Skeletal muscle tissue (tissue), 3 donors: ENCODE measurements at regions not wholly inside any gene's neighbourhood (a gene's known extent, or its start where the extent isn't known, plus 50 kb on each side); places are given as distances from the start of the nearest gene placed in this dataset.

Experiments used
- H3K27ac ChIP-seq: one replicate; pipeline ENCODE4 v1.7.0; 2013; ENCODE audit warnings: mild to moderate bottlenecking, low read depth, low read length, inconsistent platforms
- H3K27me3 ChIP-seq, 3 donors: one replicate each; pipeline ENCODE4 v1.7.0; 2013; ENCODE audit warnings: low read length in 3 of 3; ENCODE audit not compliant: control insufficient read depth in 3 of 3, insufficient read depth in 3 of 3
- H3K36me3 ChIP-seq, 3 donors: one replicate each; pipeline ENCODE4 v1.7.0; 2013; ENCODE audit warnings: low read length in 3 of 3; ENCODE audit not compliant: control insufficient read depth in 3 of 3, insufficient read depth in 3 of 3
- H3K4me1 ChIP-seq, 3 donors: one replicate each; pipeline ENCODE4 v1.7.0; 2013; ENCODE audit warnings: low read length in 3 of 3, mild to moderate bottlenecking in 3 of 3; ENCODE audit not compliant: control insufficient read depth in 3 of 3, insufficient read depth in 3 of 3
- H3K4me3 ChIP-seq, 3 donors: one replicate each; pipeline ENCODE4 v1.7.0; 2013; ENCODE audit warnings: low read length in 3 of 3
- H3K9ac ChIP-seq, 3 donors: one replicate each; pipeline ENCODE4 v1.7.0; 2013; ENCODE audit warnings: low read length in 3 of 3, mild to moderate bottlenecking in 3 of 3, moderate library complexity in 2 of 3, low read depth in 1 of 3
- H3K9me3 ChIP-seq, 3 donors: one replicate each; pipeline ENCODE4 v1.7.0; 2013; ENCODE audit warnings: low read length in 3 of 3; ENCODE audit not compliant: control insufficient read depth in 3 of 3
- donor health status: Osteomylitis.

DNA sequence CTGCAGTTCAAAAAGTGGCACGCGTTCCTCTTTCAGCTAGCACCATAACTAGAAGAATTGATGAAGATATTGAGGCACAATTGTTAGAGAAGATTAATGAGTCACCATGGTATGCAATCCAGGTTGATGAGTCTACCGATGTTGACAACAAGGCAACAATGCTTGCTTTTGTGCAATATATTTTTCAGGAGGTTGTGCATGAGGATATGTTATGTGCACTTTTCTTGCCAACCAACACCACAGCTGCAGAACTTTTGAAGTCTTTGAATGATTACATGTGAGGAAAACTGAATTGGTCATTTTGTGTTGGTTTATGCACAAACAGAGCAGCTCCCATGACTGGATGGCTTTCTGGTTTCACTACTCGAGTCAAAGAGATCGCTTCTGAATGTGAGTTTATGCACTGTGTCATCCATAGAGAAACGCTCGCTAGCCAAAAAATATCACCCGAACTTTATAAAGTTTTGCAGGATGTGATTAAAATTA, 129.3 kb upstream of the SLC24A3 start:
- no peaks in the 10 kb centered on the region for H3K27me3 ChIP-seq

DNA sequence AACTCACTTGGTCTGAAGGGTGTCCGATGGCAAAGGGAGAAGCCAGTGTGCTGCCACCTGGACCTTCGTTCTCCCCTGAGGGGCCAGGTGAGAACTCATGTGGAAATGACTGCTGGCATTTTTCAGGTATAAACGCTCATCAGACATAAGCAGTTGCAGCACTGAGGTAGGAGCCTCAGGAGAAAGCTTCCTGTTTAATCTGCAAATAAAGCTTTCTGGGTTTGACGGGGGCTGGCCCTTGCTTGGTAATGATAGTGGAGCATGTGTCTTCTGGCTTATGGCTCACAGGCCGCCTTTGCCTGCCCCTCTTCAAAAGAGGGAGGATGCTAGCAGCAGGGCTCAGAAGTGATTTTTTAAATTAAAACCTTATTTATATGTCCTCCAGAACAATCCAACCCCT, 122.1 kb upstream of the SLC24A3 start:
- H3K9me3 ChIP-seq: peaks cover 0 to 3% (median 0%) of the 10 kb centered on the region in 3 donors
- peaks cover 1 to 5% (median 2%) of the 10 kb centered on the region in 3 donors for H3K4me1 ChIP-seq
- no peaks in the 10 kb centered on the region for H3K27me3 ChIP-seq
- H3K36me3 ChIP-seq: no peaks in the 10 kb centered on the region
- no peak overlapping the region for H3K4me3 ChIP-seq
- no peak overlapping the region for H3K9ac ChIP-seq
- no peak overlapping the region for H3K27ac ChIP-seq

More for the DNA sequence above, 129.3 kb upstream of the SLC24A3 start:
- Histone ChIP-seq H3K27ac (no peak overlapping the region), H3K9ac (no peak overlapping the region), H3K4me1 (no peaks in the 10 kb centered on the region), H3K4me3 (no peak overlapping the region), H3K9me3 (no peaks in the 10 kb centered on the region), H3K36me3 (no peaks in the 10 kb centered on the region)

DNA sequence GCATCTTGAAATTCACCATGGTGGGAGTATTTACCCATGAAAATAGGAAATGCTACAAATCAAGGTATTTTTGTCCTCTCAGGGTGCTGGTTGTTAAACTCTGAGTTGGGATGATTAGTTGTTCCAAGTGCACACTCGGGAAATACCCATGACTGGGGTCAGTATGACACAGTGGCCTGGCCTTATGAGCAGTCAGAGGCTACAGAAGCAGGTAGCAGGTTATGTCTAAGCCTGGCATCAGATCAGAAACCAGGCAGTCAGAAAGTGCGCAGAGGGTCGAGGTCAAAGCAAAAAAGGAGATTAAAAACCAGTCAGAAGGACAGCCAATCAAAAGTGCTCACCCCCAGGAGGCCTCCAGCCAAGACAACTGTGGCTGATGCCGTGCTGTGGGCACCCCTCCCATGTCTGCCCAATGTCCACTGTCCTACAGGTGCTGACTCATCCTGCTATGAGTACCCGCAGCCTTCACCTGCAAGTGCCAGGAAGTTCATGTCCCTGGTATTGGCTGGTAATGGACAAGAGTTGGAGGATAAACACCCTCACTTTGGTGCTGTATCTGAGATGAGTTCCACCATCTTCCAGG, 117.4 kb upstream of the SLC24A3 start:
- H3K4me1 ChIP-seq: peaks cover 10 to 24% (median 12%) of the 10 kb centered on the region in 3 donors
- no peaks in the 10 kb centered on the region for H3K9me3 ChIP-seq
- no peaks in the 10 kb centered on the region for H3K27me3 ChIP-seq
- H3K9ac ChIP-seq: no peak overlapping the region
- no peak overlapping the region for H3K4me3 ChIP-seq
- H3K36me3 ChIP-seq: no peaks in the 10 kb centered on the region
- no peak overlapping the region for H3K27ac ChIP-seq

DNA sequence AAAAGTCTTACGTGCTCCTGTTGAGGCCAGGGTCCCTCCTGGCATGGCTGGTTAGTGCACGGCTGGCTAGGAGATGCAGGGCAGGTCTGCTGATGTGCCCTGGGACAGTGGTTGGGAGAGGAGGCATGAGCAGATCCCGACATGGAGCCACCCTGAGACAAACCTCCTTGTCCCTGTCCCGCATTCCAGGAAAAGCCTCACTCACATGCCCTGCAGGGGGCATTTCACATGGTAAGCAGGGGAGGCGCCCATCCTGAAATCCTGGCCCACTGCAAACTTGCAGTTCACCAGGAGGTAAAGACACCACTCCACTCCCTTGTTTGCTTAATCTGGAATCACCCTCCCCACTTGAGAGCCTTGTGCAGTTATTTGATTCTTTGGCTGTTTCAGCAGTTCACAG, 116.7 kb upstream of the SLC24A3 start:
- Histone ChIP-seq H3K27ac (no peak overlapping the region), H3K9me3 (no peaks in the 10 kb centered on the region), H3K36me3 (no peaks in the 10 kb centered on the region), H3K4me3 (no peak overlapping the region), H3K4me1 (peaks cover 10 to 24% (median 12%) of the 10 kb centered on the region in 3 donors), H3K9ac (no peak overlapping the region), H3K27me3 (no peaks in the 10 kb centered on the region)

DNA sequence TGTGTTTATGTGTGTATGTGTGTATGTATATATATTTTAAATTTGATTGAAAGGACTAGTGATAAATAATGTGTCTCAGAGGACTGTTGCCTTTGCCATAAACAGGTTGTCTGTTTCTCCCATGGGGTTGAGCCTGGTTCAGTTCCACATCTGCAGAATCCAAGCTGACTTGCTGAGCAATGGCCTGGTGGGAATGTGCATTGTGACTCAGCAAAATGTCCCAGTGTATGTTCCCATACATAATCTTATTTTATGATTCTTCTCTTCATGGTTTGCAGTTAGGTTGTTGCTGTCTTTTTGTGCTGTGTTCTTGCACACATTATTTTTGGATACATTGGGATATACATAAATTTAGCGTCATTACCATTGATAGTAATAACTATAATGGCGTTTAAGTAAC, 115.6 kb upstream of the SLC24A3 start:
- Histone ChIP-seq H3K36me3 (no peaks in the 10 kb centered on the region), H3K9ac (no peak overlapping the region), H3K27ac (no peak overlapping the region), H3K9me3 (no peaks in the 10 kb centered on the region), H3K4me1 (peaks cover 10 to 24% (median 12%) of the 10 kb centered on the region in 3 donors), H3K4me3 (no peak overlapping the region), H3K27me3 (no peaks in the 10 kb centered on the region)

DNA sequence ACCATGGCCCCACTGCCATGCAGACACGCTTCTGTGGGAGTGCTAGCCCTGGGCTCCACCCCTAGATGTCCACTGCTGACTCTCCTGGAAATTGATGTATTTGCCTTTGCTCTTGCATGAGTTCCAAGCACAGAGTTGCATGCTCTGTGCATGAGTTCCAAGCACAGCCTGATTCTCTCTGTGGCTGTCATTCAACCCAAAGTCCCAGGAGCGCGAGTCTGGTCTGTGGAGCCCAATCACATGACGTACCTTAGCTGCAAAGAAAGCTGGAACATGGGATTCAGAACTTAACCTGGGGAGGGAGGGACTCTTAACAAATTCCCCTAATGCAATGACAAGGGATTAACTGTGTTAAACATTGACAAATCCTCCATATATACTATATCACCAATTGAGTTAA, 114.3 kb upstream of the SLC24A3 start:
- Histone ChIP-seq H3K9me3 (no peaks in the 10 kb centered on the region), H3K4me3 (no peak overlapping the region), H3K4me1 (peaks cover 10 to 24% (median 12%) of the 10 kb centered on the region in 3 donors), H3K9ac (no peak overlapping the region), H3K36me3 (no peaks in the 10 kb centered on the region), H3K27me3 (no peaks in the 10 kb centered on the region), H3K27ac (no peak overlapping the region)

DNA sequence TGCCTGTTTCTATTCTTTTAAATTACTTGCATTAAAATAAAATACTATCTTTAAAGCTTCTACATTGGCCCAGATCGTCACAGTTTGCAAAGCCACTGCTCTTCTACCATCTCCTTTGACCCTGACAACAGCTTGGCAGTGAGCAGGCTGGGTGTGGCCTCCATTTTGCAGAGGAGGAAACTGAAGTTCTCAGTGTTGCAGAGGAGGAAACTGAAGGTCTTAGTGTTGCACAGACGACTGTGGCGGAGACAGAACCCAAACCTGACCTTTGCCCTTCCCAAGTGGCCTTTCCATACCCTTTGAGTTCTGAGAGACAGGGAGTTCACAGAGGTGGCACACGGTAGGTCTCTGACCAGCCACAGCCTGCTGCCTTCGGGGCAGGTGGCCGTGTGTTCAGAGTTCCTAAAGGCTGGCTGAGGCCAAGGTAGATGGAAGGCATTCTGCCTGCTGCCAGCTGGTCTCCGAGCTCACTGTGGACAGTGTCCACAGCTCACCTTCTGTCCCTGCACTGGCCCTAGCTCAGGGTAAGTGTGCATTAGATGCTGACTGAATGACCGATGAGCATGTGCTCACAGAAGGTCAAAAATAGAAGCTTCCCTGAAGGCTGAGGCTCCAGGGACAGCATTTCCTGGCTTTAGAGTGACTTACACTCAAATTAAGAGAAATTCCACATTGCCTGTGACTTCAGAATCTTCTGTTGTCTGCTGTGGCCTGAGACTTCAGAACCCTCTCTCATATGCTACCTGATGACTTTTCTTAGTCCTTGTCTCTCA, 113.5 kb upstream of the SLC24A3 start:
- no peaks in the 10 kb centered on the region for H3K27me3 ChIP-seq
- no peak overlapping the region for H3K9ac ChIP-seq
- H3K9me3 ChIP-seq: no peaks in the 10 kb centered on the region
- H3K4me3 ChIP-seq: no peak overlapping the region
- no peak overlapping the region for H3K27ac ChIP-seq
- peaks cover 10 to 24% (median 12%) of the 10 kb centered on the region in 3 donors for H3K4me1 ChIP-seq
- H3K36me3 ChIP-seq: no peaks in the 10 kb centered on the region

DNA sequence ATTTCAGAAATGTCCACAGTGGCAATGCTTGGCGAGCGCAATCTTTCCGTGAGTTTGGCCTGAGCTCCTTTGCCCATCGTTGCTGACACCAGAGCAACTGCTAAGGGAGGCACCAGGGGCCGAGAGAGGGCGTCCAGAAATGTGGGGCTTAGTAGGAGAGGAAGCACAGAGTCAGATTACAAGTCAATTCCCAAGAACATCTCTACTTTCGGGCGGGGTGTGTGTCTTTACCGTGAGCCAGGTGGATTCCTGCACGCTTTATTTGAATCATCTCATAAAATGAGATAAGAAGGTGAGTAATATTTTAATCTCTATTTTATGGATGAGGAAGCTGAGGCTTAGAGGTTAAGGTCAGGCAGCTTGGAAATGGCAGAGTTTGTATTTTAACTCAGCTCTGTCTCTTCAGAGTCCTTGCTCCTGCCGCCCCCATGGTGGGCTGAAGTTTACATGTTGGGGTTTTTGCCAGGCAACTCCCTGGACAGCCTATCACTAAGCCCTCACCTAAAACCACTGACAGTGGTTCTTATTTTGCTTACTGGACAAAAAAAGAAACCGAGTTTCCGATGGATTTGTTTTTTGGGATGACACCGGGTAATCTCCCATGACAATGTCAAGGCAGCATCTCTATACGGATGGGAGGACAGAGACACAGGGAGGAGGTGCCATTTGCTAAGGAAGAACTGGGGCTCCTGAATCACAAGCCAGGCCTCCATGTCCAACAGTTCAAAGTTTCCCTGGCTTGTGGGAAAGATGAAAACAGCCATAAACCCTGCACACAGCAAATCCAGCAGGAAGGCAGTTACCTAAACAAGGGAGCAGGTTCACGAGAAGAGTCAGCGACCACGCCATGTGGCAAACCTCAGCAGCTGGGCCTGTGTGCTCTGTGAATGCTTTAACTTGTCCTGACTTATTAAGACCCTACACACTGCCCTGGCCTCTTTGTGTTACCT, 112.6 kb upstream of the SLC24A3 start:
- Histone ChIP-seq H3K4me3 (no peak overlapping the region), H3K4me1 (peaks cover 10 to 23% (median 12%) of the 10 kb centered on the region in 3 donors), H3K9ac (no peak overlapping the region), H3K9me3 (no peaks in the 10 kb centered on the region), H3K27ac (no peak overlapping the region), H3K36me3 (no peaks in the 10 kb centered on the region), H3K27me3 (no peaks in the 10 kb centered on the region)

DNA sequence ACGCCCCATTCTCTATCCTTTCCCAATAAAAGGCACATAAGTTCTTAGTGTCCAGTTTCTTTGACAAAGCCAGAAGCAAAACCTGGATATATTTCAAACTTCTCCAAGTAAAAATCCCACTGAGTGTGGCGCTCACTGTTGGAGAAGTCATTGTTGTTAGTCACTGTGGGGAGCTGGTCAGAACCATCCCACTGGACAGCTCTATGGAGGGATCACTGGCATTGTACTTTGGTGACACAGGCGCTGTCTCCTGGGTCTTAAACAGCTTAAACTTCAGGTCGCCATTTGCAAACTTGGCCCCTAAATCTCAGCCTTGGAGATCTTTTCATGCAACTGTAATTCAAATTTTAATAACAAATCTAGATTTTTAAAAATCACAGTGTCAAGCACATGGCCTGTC, 111.5 kb upstream of the SLC24A3 start:
- Histone ChIP-seq H3K36me3 (no peaks in the 10 kb centered on the region), H3K4me3 (no peak overlapping the region), H3K9me3 (no peaks in the 10 kb centered on the region), H3K27me3 (no peaks in the 10 kb centered on the region), H3K4me1 (peaks cover 5 to 12% (median 7%) of the 10 kb centered on the region in 3 donors), H3K27ac (no peak overlapping the region), H3K9ac (no peak overlapping the region)
